22Rv1 (cell line): ENCODE measurements at regions not wholly inside any gene's neighbourhood (a gene's known extent, or its start where the extent isn't known, plus 50 kb on each side); places are given as distances from the start of the nearest gene placed in this dataset.

Experiments used
- ZFX ChIP-seq: fragments of 450-650 bp; IDR thresholded peaks from 2 replicates; pipeline ENCODE4 v1.6.1; 2017; ENCODE audit warnings: antibody characterized with exemption, borderline replicate concordance
- TF ChIP-seq, protein P1 (sequence below): fragments of 450-650 bp; IDR thresholded peaks from 2 replicates; pipeline ENCODE4 v1.5.1; 2017; ENCODE audit warnings: mild to moderate bottlenecking

DNA sequence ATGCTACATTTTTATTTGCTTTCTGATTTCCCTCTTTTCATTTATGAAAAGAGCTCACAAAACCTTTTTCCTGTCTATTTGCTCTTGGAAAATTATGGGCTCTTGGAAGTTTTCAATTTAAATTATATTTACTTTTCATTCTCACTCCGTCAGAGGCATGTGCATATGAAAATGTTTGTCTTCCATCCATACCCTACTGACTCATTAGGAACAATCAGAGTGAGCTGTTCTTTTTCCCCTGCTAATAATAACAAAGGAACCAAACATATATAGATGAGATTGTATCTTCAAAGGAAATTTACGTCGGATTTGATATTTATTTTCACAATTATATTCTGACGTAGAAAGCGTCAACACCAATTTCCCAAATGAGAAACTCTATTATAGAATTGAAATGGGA, 1101.2 kb downstream of the TSN start:
- TF ChIP-seq, protein P1, sequence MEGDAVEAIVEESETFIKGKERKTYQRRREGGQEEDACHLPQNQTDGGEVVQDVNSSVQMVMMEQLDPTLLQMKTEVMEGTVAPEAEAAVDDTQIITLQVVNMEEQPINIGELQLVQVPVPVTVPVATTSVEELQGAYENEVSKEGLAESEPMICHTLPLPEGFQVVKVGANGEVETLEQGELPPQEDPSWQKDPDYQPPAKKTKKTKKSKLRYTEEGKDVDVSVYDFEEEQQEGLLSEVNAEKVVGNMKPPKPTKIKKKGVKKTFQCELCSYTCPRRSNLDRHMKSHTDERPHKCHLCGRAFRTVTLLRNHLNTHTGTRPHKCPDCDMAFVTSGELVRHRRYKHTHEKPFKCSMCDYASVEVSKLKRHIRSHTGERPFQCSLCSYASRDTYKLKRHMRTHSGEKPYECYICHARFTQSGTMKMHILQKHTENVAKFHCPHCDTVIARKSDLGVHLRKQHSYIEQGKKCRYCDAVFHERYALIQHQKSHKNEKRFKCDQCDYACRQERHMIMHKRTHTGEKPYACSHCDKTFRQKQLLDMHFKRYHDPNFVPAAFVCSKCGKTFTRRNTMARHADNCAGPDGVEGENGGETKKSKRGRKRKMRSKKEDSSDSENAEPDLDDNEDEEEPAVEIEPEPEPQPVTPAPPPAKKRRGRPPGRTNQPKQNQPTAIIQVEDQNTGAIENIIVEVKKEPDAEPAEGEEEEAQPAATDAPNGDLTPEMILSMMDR = no peak
- no peak for TF ChIP-seq ZFX
